H1 (cell line): ENCODE measurements at regions not wholly inside any gene's neighbourhood (a gene's known extent, or its start where the extent isn't known, plus 50 kb on each side); places are given as distances from the start of the nearest gene placed in this dataset.

Experiments used
- CTCF ChIA-PET: fragments of 300-600 bp; sonication (Branson Sonifier 250); formaldehyde crosslinking; loops from one replicate; lab custom pipeline; 2021; ENCODE audit not compliant: partially characterized antibody; lab: Charles Lee
- POLR2A ChIA-PET: fragments of 300-600 bp; sonication (Branson Sonifier 250); formaldehyde crosslinking; loops from one replicate; lab custom pipeline; 2021; ENCODE audit warnings: inconsistent platforms; ENCODE audit not compliant: partially characterized antibody; lab: Charles Lee
- DNase-seq, 2 experiments: peaks; one replicate each; pipeline versions ENCODE4 v3.0.0 to v3.0.0-alpha.2; 2010 to 2022; ENCODE audit warnings: low spot score in 2 of 2, low read depth in 1 of 2, mixed read lengths in 1 of 2
- FAIRE-seq: peaks from 2 replicates; lab custom pipeline; 2011; peaks lifted over from hg19 to GRCh38; lab: Jason Lieb, UNC
- H2AFZ ChIP-seq: 2 replicates; pipeline ENCODE4 v1.8.1; 2012; ENCODE audit warnings: low read length, inconsistent platforms
- H2AK5ac ChIP-seq: 2 replicates; pipeline ENCODE4 v1.6.1; 2013; ENCODE audit warnings: low read depth, low read length
- H2BK120ac ChIP-seq: replicated peaks from 2 replicates; pipeline ENCODE3; 2013; ENCODE audit warnings: low read depth, low read length, inconsistent platforms
- H2BK12ac ChIP-seq: 2 replicates; pipeline ENCODE4 v1.6.1; 2013; ENCODE audit warnings: low read depth, low read length
- H2BK15ac ChIP-seq: 2 replicates; pipeline ENCODE4 v1.6.1; 2013; ENCODE audit warnings: low read length
- H2BK20ac ChIP-seq: 2 replicates; pipeline ENCODE4 v1.6.1; 2013; ENCODE audit warnings: low read length
- H2BK5ac ChIP-seq: 2 replicates; pipeline ENCODE4 v1.6.1; 2013; ENCODE audit warnings: low read depth, low read length
- H3K14ac ChIP-seq: 2 replicates; pipeline ENCODE4 v1.6.1; 2013; ENCODE audit warnings: inconsistent platforms; ENCODE audit not compliant: insufficient read length
- H3K18ac ChIP-seq: 2 replicates; pipeline ENCODE4 v1.6.1; 2013; ENCODE audit warnings: low read length; ENCODE audit errors: extremely low read depth
- H3K23ac ChIP-seq: 2 replicates; pipeline ENCODE4 v1.6.1; 2013; ENCODE audit warnings: inconsistent platforms; ENCODE audit not compliant: insufficient read length
- H3K23me2 ChIP-seq: 2 replicates; pipeline ENCODE4 v1.6.1; 2013; ENCODE audit warnings: low read depth, low read length
- H3K27ac ChIP-seq: 2 replicates; pipeline ENCODE4 v1.6.1; 2011; ENCODE audit warnings: low read depth, low read length, inconsistent platforms
- H3K27me3 ChIP-seq, 4 experiments: replicated peaks in 1 of 4; 1 replicate in 1 of 4; 2 replicates in 3 of 4; pipeline versions ENCODE4 v1.6.1 to v1.8.1; 2011 to 2013; ENCODE audit warnings: low read length in 3 of 4, mild to moderate bottlenecking in 3 of 4, inconsistent platforms in 2 of 4, mixed read lengths in 2 of 4, moderate library complexity in 1 of 4; ENCODE audit not compliant: control insufficient read depth in 3 of 4, insufficient read depth in 3 of 4; ENCODE audit errors: extremely low read depth in 1 of 4
- H3K36me3 ChIP-seq, 4 experiments: 2 replicates each; pipeline versions ENCODE4 v1.6.1 to v1.8.1; 2011 to 2013; ENCODE audit warnings: mild to moderate bottlenecking in 4 of 4, low read length in 3 of 4, moderate library complexity in 2 of 4, control low read depth in 1 of 4, inconsistent platforms in 1 of 4; ENCODE audit not compliant: insufficient read depth in 4 of 4, control insufficient read depth in 2 of 4
- H3K4ac ChIP-seq: replicated peaks from 2 replicates; pipeline ENCODE3; 2013; ENCODE audit warnings: low read length, low read depth, mixed read lengths, inconsistent platforms; ENCODE audit not compliant: insufficient read length
- H3K4me1 ChIP-seq, 4 experiments: replicated peaks in 1 of 4; 1 replicate in 1 of 4; 2 replicates in 3 of 4; pipeline versions ENCODE4 v1.6.1 to v1.8.1; 2011 to 2013; ENCODE audit warnings: low read length in 3 of 4, inconsistent platforms in 2 of 4, mixed read lengths in 1 of 4; ENCODE audit not compliant: insufficient read depth in 4 of 4, control insufficient read depth in 3 of 4
- H3K4me2 ChIP-seq, 2 experiments: 2 replicates each; pipeline versions ENCODE4 v1.6.1 to v1.8.1; 2011 to 2013; ENCODE audit warnings: low read depth in 2 of 2, low read length in 2 of 2, control low read depth in 1 of 2, inconsistent platforms in 1 of 2, mild to moderate bottlenecking in 1 of 2; ENCODE audit not compliant: insufficient read depth in 1 of 2
- H3K4me3 ChIP-seq, 4 experiments: fragments of 200-600, 300-600 bp in 1 of 4; sonication (generic), shearing (Covaris generic), sonication (Bioruptor Twin) in 1 of 4; 2 replicates each; pipeline versions ENCODE4 v1.5.1 to v1.8.1; 2011 to 2016; ENCODE audit warnings: low read length in 4 of 4, low read depth in 3 of 4, control low read depth in 2 of 4, inconsistent platforms in 2 of 4, mild to moderate bottlenecking in 2 of 4, mixed read lengths in 1 of 4, moderate library complexity in 1 of 4; ENCODE audit not compliant: insufficient read depth in 2 of 4; ENCODE audit errors: extremely low read depth in 1 of 4
- H3K56ac ChIP-seq: replicated peaks from 2 replicates; pipeline ENCODE3; 2013; ENCODE audit warnings: low read depth, mild to moderate bottlenecking, mixed read lengths, low read length, inconsistent platforms; ENCODE audit not compliant: insufficient read length
- H3K79me1 ChIP-seq: 2 replicates; pipeline ENCODE4 v1.6.1; 2013; ENCODE audit warnings: low read depth, low read length, control low read depth
- H3K79me2 ChIP-seq, 2 experiments: 2 replicates each; pipeline versions ENCODE4 v1.6.1 to v1.8.1; 2012 to 2013; ENCODE audit warnings: low read length in 2 of 2, mild to moderate bottlenecking in 2 of 2, inconsistent platforms in 1 of 2; ENCODE audit not compliant: insufficient read depth in 2 of 2, control insufficient read depth in 1 of 2
- H3K9ac ChIP-seq, 4 experiments: replicated peaks in 1 of 4; 1 replicate in 1 of 4; 2 replicates in 3 of 4; pipeline versions ENCODE4 v1.6.1 to v1.8.1; 2011 to 2013; ENCODE audit warnings: low read depth in 3 of 4, low read length in 3 of 4, control low read depth in 2 of 4, mild to moderate bottlenecking in 2 of 4, moderate library complexity in 2 of 4, inconsistent platforms in 1 of 4; ENCODE audit errors: extremely low read depth in 1 of 4
- H3K9me3 ChIP-seq, 2 experiments: 2 replicates each; pipeline versions ENCODE4 v1.6.1 to v1.8.1; 2012 to 2013; ENCODE audit warnings: mild to moderate bottlenecking in 2 of 2, moderate library complexity in 2 of 2, control low read depth in 1 of 2, inconsistent platforms in 1 of 2, low read depth in 1 of 2, low read length in 1 of 2, mixed read lengths in 1 of 2; ENCODE audit not compliant: insufficient read depth in 2 of 2
- H4K20me1 ChIP-seq, 2 experiments: replicated peaks in 1 of 2; 2 replicates each; pipeline versions ENCODE3 to v1.8.1; 2011 to 2013; ENCODE audit warnings: inconsistent platforms in 2 of 2, low read length in 2 of 2, mild to moderate bottlenecking in 1 of 2; ENCODE audit not compliant: insufficient read depth in 2 of 2, control insufficient read depth in 1 of 2
- H4K5ac ChIP-seq: 2 replicates; pipeline ENCODE4 v1.6.1; 2013; ENCODE audit warnings: low read length, low read depth, mixed read lengths, inconsistent platforms; ENCODE audit not compliant: insufficient read length
- H4K8ac ChIP-seq: 2 replicates; pipeline ENCODE4 v1.8.0; 2013; ENCODE audit warnings: mild to moderate bottlenecking, moderate library complexity, low read length, inconsistent platforms; ENCODE audit not compliant: insufficient read depth; ENCODE audit errors: extremely low read depth
- H4K91ac ChIP-seq: replicated peaks from 2 replicates; pipeline ENCODE3; 2013; ENCODE audit warnings: low read length, mixed read lengths, inconsistent platforms; ENCODE audit not compliant: insufficient read length
- CHD1 ChIP-seq: IDR thresholded peaks from 2 replicates; pipeline ENCODE4 v1.6.1; 2012; ENCODE audit warnings: low read depth, low read length, improper control_type of control experiment
- CHD2 ChIP-seq: IDR thresholded peaks from 2 replicates; pipeline ENCODE4 v1.6.1; 2012; ENCODE audit warnings: low read length, improper control_type of control experiment
- CTBP2 ChIP-seq: IDR thresholded peaks from 2 replicates; pipeline ENCODE4 v1.7.0; 2011; ENCODE audit warnings: borderline replicate concordance, mild to moderate bottlenecking, moderate library complexity, mixed read lengths, low read length; ENCODE audit not compliant: insufficient read depth, insufficient read length
- GABPA ChIP-seq: IDR thresholded peaks from 2 replicates; pipeline ENCODE4 v1.6.1; 2011; ENCODE audit warnings: mild to moderate bottlenecking, low read length, moderate library complexity, borderline replicate concordance; ENCODE audit not compliant: insufficient read depth
- GTF2F1 ChIP-seq: IDR thresholded peaks from 2 replicates; pipeline ENCODE4 v1.6.1; 2012; ENCODE audit warnings: low read depth, low read length, improper control_type of control experiment, borderline replicate concordance
- KDM4A ChIP-seq: IDR thresholded peaks from one replicate; pipeline ENCODE4 v1.7.1; 2012; ENCODE audit warnings: low read depth, mild to moderate bottlenecking, moderate library complexity, low read length, inconsistent platforms; ENCODE audit not compliant: severe bottlenecking
- KDM5A ChIP-seq: fragments of 200-600 bp; IDR thresholded peaks from 2 replicates; pipeline ENCODE4 v1.7.1; 2012; ENCODE audit warnings: mild to moderate bottlenecking, low read length, inconsistent platforms, mixed read lengths
- MAX ChIP-seq: IDR thresholded peaks from 2 replicates; pipeline ENCODE4 v1.6.1; 2012; ENCODE audit warnings: inconsistent platforms
- NRF1 ChIP-seq: IDR thresholded peaks from 2 replicates; pipeline ENCODE4 v1.6.1; 2011; ENCODE audit warnings: mild to moderate bottlenecking, low read depth, low read length, improper control_type of control experiment
- RXRA ChIP-seq: IDR thresholded peaks from 2 replicates; pipeline ENCODE4 v1.6.1; 2011; ENCODE audit warnings: low read depth, mild to moderate bottlenecking, low read length, moderate library complexity; ENCODE audit not compliant: insufficient read depth
- SIRT6 ChIP-seq: IDR thresholded peaks from one replicate; pipeline ENCODE4 v1.7.1; 2012; ENCODE audit warnings: low read length, inconsistent platforms
- SP4 ChIP-seq: IDR thresholded peaks from 2 replicates; pipeline ENCODE4 v1.6.1; 2012; ENCODE audit warnings: low read length, inconsistent platforms
- SRF ChIP-seq: IDR thresholded peaks from 2 replicates; pipeline ENCODE4 v1.6.1; 2011; ENCODE audit warnings: mild to moderate bottlenecking, low read depth, low read length, moderate library complexity
- TAF7 ChIP-seq: optimal IDR thresholded peaks from 2 replicates; pipeline ENCODE3; 2011; ENCODE audit warnings: low read depth, mild to moderate bottlenecking, inconsistent platforms, low read length, moderate library complexity, borderline replicate concordance
- TBP ChIP-seq: IDR thresholded peaks from 2 replicates; pipeline ENCODE4 v1.6.1; 2011; ENCODE audit warnings: low read depth, low read length, improper control_type of control experiment
- TEAD4 ChIP-seq: IDR thresholded peaks from 2 replicates; pipeline ENCODE4 v1.6.1; 2012; ENCODE audit warnings: low read depth, low read length, inconsistent platforms, mixed read lengths
- WGBS, 2 experiments: shearing (Covaris generic) in 1 of 2; methylation state at CpG; one replicate each; pipeline versions ENCODE4 v1.1.6 to v1.1.7; 2013 to 2015; ENCODE audit warnings: low lambda C conversion rate in 2 of 2, mixed read lengths in 2 of 2, inconsistent platforms in 1 of 2, low coverage in 1 of 2, missing lambda C conversion rate in 1 of 2; ENCODE audit not compliant: insufficient replicate concordance in 2 of 2, insufficient coverage in 1 of 2, insufficient read length in 1 of 2; ENCODE audit errors: extremely low coverage in 1 of 2, missing lambda C conversion rate in 1 of 2; 5-methylcytosine and 5-hydroxymethylcytosine counted together

GRCh38 chr3:39664931-39665330 lies 144.5 kb upstream of the MYRIP start:
- H2BK120ac ChIP-seq: no peak overlapping the region
- H3K56ac ChIP-seq: no peak overlapping the region
- no peak for FAIRE-seq
- ChIA-PET POLR2A (interaction anchor here (1.1 kb wide), 1 partner anchor 258 kb away, joined by 3 read pairs; the partner anchor contains the start of gene RPSA), CTCF (interaction anchor here (1.1 to 1.9 kb wide), 5 partner anchors 27 to 326 kb away, joined by 4 to 6 read pairs (median 5); no protein-coding TSS in a partner anchor)
- 95% methylated on average over 4 of the region's 4 CpGs; no CpG with 5 or more reads in 1 of the 2 experiments for whole genome bisulfite sequencing, 2 experiments
- no peaks in the 10 kb centered on the region for H3K79me1 ChIP-seq
- no peaks in the 10 kb centered on the region for H3K9me3 ChIP-seq
- H3K9ac ChIP-seq: no peak overlapping the region
- no peak overlapping the region for H3K4ac ChIP-seq
- H3K4me2 ChIP-seq: no peak overlapping the region
- H2BK15ac ChIP-seq: no peak overlapping the region
- no peaks in the 10 kb centered on the region for H3K27me3 ChIP-seq
- H2AFZ ChIP-seq: no peak overlapping the region
- no peaks in the 10 kb centered on the region for H3K79me2 ChIP-seq
- H2BK5ac ChIP-seq: no peak overlapping the region
- H4K5ac ChIP-seq: no peak overlapping the region
- H3K27ac ChIP-seq: no peak overlapping the region
- H4K91ac ChIP-seq: no peak overlapping the region
- H2AK5ac ChIP-seq: no peak overlapping the region
- TF ChIP-seq MAX (no peak), NRF1 (no peak), TEAD4 (no peak), RXRA (no peak), CHD1 (no peak), GABPA (no peak), CHD2 (no peak), TBP (no peak), SP4 (no peak), CTBP2 (no peak), SIRT6 (no peak), KDM4A (no peak), KDM5A (no peak), GTF2F1 (no peak), SRF (no peak), TAF7 (no peak)
- no peaks in the 10 kb centered on the region for H3K4me1 ChIP-seq
- no peak overlapping the region for H3K4me3 ChIP-seq
- no peak for DNase-seq
- no peak overlapping the region for H3K23ac ChIP-seq
- no peaks in the 10 kb centered on the region for H4K20me1 ChIP-seq
- H4K8ac ChIP-seq: no peak overlapping the region
- no peak overlapping the region for H2BK12ac ChIP-seq
- no peak overlapping the region for H2BK20ac ChIP-seq
- no peak overlapping the region for H3K14ac ChIP-seq
- H3K36me3 ChIP-seq: no peaks in the 10 kb centered on the region
- H3K23me2 ChIP-seq: no peaks in the 10 kb centered on the region
- H3K18ac ChIP-seq: no peak overlapping the region
